ENCODE measurements at regions not wholly inside any gene's neighbourhood (a gene's known extent, or its start where the extent isn't known, plus 50 kb on each side); places are given as distances from the start of the nearest gene placed in this dataset.

DNA sequence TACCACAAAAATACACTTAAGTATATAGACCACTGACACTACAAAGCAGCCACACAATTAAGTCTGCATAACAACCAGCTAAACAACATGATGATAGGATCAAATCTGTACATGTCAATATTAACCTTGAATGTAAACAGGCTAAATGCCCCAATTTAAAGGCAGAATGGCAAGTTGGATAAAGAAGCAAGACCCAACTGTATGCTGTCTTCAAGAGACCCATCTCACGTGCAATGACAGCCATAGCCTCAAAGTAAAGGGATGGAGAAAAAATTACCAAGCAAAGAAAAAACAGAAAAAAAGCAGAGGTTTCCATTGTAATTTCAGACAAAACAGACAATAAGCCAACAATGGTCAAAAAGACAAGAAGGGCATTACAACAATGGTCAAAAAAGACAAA lies 77.3 kb upstream of the APC start:
- DNase-seq, result no peak

DNA sequence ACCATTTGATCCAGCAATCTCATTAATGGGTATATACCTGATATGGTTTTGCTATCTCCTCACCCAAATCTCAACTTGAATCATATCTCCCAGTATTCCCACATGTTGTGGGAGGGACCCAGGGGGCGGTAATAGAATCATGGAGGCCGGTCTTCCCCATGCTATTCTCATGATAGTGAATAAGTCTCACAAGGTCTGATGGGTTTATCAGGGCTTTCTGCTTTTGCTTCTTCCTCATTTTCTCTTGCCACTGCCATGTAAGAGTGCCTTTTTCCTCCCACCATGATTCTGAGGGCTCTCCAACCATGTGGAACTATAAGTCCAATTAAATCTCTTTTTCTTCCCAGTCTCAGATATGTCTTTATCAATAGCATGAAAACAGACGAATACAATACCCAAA lies 74.5 kb upstream of the APC start:
- no peak for DNase-seq

DNA sequence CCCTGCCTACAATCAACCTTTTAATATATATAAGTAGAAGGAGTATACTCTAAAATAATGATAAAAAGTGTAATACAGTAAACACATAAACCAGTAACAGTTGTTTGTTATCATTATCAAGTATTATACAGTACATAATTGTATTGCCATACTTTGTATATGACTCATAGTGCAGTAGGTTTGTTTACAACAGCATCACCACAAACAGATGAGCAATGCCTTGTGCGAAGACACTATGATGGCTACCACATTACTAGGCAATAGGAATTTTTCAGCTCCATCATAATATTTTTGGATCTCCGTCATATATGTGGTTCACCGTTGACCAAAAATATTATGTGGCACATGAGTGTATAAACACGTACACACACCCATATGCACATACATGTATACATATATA lies 69.7 kb upstream of the APC start:
- DNase-seq, result no peak

DNA sequence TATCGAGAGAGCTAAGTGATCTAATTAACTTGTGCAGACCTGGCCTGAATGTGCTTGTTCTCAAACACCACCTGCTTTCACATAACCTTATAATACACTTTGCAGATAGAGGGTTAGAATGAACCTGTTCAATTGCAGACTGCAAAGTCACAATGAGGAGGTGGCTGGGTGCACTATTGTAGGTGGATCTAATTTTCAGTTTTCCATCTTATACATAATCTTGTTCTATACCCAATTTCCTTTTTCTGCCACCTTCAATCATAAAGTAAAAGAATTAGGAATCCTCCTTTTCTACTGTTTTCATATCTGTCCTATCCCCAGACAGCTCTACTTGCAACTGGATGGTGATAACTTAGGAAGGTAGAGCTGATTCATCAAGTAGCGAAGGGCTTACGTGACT lies 68.8 kb upstream of the APC start:
- no peak for DNase-seq

DNA sequence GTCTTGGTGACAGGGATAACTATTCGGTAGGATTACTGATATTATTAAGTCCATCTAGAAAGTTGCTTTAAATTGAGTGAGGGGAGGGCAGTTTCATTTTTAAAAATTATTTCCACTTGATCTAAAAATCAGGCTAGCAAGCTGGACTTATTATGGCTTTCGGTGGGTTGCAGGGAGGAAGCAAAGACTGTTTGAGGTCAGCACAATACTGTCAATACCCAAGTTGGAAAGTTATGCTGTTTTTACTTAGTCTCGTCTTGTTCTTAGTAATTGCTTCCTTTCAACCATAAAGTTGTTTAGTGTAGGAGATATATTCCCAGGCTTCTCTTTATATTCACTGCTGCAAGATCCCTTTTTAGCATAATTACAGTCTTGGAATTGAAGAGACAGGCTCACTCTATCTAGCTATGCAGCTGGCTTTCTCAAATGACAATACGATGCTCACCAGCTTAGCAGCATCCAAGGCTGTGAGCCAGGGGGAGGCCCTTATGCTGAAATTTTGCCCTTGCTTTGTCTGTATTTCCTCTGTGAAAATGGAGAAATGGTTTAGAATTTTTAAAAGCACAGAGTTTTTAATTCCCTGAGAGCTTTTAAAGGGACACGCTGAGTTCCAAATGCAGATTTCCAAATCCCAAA lies 68.2 kb upstream of the APC start:
- no peak for DNase-seq

DNA sequence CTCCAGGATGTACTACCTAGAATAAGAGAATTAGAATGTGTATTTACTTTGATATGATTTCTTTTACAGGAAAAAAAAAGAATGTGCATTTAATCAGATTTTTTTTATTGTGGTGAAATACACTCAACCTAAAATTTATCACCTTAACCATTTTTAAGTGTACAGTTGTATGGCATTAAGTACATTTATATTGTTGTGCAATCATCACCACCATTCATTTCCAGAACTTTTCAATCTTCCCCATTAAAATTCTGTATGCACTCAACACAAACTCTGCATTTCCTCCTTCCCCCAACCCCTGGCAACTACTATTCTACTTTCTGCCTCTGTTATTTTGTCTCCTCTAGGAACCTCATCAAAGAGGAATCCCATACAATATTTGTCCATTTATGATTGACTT lies 66.0 kb upstream of the APC start:
- no peak for DNase-seq

DNA sequence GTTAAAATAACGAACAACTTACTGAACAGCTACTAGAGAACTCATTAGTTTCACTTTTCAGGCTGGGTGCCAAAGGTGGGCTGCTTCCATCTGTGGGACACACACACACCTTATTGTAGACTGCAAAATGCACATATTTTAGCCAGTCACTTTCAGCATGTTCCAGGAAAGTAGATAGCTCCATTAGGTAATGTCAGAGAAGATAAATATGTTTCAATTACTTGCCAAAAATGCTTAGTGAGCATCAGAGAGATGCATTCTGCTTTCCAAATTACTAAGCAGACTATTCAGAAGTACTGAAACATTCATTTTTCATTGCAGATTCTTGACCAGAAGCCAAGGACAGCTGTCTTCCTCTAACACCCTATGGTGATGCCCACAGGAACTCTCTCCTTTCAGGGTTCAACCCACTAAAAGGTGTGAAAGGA lies 56.2 kb upstream of the APC start:
- DNase-seq, result no peak

DNA sequence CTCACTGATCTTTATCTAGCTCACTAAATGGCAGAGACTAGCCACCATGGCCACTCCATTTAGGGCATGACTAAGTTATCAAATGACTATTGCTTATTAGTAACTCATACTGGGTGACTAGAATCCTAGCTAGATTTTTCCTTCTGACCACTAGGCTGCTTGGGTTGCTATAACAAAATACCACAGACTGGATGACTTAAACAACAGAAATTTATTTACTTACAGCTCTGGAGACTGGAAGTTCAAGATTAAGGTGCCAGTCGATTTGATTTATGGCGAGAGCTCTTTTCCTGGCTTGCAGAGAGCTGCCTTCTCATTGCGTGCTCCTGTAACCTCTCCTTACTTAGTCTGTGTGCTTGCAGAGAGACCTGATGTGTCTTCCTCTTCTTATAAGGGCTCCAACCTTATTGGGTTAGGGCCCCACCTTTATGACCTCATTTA lies 55.0 kb upstream of the APC start:
- DNase-seq, result no peak

DNA sequence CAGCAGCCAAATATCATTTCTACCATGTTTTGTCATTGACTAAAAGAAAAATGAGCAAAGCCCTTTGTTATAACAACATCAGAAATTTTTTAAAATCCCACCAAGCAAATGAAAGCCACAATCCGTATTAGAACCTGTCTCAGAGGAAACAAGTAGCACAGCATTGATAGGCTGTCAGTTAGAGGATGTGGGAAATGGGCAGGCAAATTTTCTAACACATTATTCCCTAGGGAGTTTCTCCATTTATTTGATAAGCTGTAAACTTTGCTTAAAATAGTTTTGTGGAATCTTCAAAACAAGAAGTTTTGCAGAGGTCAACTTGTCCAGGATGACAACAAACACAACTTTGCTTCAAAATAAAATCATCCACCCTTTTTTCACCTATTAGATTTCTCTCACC lies 53.6 kb upstream of the APC start:
- DNase-seq, result no peak

DNA sequence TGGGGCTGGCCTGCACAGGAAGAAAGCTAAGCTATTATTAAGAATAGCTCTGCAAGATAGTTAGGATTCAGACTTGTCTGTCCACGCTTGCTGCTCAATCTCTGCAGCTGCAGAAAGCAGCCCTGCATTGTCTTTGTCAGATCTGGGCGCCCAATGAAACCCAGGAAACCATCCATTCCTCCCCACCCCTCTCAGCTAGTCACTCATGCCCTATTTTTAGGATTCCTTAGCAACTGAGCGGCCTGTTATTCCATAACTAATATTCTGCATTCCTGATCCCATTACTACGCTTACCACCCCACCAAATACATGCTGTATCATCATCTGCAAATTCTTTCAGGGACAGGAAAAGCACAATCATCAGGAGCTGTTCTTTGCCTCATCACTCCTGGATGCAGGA lies 52.9 kb upstream of the APC start:
- peak; percentile 42 for DNase-seq

DNA sequence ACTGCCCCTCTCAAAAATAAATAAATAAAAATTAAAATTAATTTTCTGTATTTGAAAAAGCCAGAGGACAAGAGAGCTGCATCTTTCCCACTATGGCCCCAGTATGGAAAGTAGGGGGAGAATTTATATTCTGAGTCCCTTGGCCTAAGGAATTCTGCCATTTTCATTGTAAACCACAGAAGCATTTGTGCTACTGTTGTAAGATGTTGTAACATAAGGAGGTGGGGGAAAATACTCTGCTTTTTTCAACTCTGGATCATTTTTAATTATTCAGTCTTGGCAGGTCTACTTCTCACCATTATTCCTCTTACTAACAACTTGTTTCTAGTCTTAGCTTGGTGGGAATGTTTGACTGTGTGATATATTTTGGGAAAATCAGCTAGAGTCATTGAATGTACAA lies 52.3 kb upstream of the APC start:
- DNase-seq, result no peak

DNA sequence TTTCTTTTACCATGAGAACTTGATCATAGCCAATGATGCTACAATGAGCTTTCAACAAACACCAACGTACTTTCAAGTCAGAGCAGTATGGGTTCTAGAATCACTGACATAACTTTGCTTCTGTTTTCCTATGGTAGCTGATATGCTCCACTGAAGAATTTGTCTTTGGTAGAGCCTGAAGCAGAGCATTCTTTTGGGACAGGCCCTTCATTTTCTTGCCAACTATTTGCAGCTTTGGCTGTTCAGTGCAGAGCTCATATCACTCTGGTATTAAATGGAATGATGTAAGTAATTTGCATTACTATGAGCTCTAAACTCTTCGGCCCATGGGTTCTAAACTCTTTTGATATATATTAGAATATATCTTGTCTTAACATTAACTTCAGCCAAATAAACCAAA lies 51.8 kb upstream of the APC start:
- no peak for DNase-seq

DNA sequence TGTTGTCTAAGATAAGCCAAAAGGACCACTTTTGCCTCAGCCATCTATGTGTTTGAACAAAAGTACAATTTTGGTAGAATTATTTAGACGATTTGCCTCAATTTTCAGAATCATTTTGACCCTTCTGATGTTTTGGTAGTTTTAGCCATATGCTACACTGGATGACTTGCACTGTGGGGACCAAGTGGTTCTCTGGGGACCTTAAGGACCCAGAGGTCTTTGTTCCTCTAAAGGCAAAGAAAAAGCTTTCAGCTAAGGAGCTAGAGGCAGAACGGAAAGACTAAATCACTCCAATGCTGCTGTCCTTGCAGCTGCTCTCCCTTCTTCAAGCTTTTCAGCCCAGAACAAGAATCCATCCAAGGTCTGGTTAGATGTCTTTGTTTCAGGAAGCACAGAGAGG lies 51.0 kb upstream of the APC start:
- DNase-seq, result no peak

DNA sequence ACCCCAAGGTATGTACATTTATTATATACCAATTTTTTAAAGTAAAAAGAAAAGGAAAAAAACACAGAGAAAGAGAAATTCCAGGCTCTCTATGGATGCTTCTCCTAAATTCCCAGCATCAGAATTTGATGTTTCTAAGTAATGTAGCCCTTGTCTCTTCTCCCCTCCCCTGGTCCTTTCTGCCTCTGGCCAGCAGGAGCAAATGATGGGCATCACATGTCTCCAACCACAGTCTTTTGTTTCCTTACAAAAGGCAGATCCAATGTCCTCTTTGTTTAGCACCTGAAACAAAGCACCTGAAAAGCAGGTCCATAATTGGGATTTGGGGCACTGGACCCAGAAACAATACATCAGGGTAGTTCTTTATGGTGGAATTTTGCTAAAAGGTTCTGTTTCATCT lies 50.4 kb upstream of the APC start:
- DNase-seq, result no peak
